ENCODE measurements at regions not wholly inside any gene's neighbourhood (a gene's known extent, or its start where the extent isn't known, plus 50 kb on each side); places are given as distances from the start of the nearest gene placed in this dataset.

DNA sequence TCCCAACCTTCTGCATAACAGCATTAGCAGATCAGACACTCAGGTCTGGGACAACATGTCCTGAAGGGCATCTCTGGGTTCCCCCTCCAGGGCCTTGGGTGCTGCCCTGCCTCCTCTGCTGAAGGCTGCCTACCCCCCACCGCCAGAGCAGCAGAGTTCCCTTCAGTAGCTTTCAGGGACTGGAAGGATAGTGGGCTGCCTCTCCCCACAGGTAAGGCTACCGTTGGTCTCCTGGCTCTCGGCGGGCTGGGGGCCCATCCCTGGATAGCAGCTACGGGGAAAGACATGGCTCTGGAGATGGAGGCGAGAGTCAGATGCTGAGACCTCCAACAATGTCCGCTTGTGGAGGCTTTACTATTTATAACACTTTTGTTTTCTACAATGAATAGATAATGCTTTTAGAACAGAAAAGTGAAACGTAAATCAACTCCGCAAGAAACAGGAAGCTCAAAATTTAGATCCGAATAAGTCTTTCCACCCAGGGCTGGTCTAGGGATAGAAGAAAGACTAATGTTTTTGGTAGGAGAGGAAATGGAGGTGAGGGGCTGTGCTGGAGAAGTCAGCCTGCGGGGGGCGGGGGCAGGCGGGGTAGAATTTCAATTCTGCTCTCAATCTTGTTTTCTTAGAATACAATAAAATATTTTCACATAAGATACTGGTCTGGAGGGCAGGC is 58.4 kb downstream of the ARL4C start:
- no peak for DNase-seq

DNA sequence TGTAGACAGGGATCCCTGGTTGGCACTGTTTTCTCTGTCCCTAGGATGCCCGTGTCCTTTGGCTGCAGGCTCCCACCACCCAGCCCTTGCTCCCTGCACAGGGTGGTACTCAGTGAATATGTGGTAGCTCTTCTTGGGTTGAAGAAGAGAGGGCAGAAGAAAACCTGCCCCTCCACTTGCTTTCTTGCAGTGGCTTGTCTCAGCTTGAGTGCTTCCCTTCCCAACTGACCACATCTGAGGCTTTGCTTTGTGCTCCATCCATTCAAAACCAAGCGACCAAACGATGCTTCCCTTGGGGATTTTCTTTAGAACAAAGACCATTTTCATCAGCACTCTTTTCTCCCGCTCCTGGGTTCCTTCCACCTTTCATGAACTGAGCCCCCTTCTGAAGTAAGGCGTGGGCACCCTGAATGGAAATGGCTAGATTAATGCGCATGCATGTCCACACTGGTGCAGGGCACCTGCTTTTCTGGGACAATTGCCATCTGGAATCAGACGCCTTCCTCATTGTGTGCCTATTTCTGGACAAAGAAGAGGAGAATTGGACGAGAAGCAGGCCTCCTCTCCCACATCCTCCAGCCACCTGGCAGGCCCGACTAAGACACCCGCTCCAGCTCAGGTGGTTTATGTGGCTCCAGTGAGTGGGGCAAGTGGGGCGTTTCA is 59.1 kb downstream of the ARL4C start:
- peak in 1 of 2 donors; percentile 52 for DNase-seq

DNA sequence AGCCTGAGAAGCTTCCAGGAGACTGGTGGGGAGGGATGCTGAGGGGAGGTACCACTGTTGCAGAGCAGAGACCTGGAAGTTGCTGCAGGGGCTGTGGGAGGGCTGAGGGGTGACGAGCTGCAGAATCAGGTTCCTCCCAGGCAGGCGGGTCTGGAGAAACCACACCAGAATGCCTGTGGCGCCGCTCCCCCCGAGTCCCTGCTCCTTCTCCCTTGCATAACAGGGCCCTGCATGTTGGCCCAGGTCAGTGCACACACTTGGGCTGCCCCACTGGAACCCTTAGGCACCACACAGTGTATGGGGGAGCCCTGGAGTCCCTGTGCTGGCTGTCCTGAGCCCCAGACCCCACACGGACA is 60.4 kb downstream of the ARL4C start:
- DNase-seq: no peak

DNA sequence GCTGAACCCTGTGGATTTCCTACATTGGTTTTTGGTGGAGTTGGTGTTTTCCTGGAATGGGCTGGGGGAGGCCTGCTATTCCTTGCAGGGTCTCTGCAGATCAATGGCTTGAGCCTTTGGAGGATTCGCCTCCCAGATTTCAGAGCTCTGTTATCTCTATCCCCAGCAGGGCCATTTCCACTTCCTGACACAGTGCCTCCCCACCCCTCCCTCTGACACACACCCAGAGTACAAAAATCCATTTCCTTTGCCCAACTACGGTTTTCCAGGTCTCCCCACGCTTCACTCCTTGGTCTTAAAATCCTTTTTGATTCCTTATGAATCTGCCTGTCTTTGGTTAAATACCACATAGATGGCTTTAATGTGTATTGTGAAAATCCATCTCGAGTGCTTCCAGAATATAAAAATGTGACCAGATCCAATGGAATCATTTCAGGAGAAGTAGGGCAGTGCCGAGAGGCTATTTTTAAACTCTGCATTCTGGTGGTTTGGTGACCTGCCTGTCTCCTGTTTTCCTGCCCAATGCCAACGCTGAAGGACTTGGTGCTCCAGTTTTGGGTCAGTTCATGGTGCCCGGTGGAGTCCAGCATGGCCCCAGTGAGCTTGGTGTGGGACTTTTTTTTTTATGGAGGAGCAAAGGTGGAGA is 60.9 kb downstream of the ARL4C start:
- DNase-seq: no peak

DNA sequence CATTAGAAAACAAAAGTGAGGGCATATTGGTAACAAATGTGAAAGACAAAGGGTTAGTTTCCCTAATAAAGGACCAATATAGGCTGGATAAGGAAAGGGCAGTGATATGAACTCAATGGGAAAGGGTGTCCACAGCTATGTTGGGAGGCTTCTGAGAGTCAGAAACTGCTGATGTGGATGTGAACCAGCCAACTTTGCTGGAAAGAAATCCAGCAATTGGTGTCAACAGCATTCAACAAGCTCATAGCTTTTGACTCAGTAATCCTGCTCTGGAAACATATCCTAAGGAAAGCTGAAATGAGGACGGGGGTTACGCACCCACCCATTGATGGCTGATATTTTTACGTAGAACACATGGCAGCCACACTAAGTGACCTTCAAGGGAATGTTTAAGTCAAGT is 63.7 kb downstream of the ARL4C start:
- no peak for DNase-seq

DNA sequence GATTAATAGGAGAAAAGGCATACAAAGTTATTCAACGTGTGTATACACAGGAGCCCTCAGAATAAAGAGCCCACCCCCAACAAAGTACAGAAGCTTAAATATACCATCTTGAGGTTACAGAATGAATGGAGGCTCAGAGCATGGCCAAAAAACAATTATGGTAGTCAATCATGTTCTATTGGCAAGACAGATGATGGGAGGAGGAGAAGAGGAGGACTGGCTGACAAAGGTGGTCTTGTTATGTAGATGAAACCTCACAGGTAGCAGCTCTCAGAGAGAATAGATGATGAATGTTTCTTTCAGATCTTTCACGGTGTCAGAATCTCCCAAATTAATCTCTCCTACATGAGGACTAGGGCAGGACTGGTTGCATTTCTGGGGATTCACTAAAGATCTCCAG is 66.0 kb downstream of the ARL4C start:
- no peak for DNase-seq

DNA sequence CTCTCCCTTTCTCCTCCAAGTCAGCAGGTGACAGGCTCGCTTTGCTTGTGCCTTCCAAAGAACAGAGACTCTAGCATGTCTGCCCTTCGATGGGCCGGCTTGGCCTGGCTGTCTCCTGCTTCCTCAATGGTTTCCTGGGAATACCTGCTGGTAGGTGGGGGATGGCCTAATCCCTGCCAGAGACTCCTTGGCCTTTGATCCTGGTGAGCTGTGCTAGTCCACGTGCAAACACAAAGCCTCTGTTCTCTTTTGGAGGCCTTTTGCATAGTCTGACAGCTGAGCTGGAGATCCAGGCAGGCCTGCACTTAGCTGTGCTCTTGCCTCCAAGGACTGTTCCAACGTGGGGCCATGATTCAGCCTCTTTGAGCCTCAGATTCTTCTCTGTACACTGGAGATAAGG is 67.6 kb downstream of the ARL4C start:
- DNase-seq: no peak

DNA sequence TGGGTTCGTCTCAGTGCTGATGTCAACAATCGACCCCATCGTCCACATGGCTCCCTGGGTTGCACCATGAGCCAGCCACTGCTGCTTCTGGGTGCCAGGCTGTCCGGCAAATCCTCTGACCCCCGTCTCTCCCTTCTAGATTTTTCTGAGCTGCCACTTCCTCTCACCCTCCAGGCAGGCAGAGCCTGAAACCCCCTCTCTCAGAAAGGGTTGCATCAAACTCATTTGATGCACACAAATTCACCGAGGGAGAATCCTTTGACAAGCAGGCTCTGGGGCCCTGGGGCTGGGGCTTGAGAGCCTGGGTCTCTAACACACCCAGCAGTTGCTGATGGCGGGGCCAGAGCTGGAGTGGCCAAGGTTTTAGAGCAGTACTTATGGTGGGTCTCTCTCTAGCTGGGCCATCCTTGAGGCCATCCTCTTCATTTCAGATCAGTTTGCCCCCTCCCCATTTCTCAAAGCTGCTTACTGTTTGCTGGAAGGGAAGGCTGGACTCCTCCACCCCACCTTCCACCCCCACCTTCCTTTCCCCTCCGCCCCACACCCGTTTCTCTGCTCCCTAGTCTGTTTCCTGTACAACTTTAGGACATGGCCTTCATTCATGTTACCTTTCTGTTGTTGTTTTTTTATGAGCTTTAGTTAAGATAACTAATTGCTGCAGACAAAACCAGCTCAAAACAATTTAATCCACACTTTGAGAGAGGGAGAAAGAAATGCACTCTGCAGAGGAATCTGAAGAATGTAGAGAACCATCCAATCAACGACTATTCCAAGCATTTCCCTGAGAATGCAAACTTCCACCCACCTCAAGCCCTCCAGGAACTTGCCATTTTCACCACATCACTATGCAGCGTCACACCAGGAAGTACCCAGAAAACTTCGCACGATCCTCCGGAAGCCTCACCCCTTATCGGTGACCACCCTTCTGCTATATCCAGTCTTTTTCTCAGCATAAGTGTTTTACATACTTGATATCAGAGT is 69.5 kb downstream of the ARL4C start:
- DNase-seq: no peak

DNA sequence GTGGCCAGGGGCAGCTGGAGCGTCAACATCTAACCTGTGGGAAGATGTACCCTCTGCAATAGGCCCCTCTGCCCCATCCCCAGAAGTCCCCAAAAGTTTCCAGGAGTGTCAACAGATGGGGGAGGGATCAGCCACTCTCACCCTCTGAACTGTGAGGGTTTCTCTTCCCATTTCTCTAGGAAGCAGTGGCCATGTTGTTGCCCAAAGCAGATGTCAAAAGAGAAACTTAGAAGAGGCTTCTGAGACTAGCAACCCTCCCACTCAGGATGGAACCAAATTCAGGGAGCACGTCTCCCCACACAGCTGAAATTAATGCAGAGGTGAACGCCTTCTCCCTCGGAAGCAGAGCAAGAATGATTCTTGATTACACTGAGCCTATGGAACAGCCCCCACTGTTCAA is 70.3 kb downstream of the ARL4C start:
- DNase-seq: no peak

DNA sequence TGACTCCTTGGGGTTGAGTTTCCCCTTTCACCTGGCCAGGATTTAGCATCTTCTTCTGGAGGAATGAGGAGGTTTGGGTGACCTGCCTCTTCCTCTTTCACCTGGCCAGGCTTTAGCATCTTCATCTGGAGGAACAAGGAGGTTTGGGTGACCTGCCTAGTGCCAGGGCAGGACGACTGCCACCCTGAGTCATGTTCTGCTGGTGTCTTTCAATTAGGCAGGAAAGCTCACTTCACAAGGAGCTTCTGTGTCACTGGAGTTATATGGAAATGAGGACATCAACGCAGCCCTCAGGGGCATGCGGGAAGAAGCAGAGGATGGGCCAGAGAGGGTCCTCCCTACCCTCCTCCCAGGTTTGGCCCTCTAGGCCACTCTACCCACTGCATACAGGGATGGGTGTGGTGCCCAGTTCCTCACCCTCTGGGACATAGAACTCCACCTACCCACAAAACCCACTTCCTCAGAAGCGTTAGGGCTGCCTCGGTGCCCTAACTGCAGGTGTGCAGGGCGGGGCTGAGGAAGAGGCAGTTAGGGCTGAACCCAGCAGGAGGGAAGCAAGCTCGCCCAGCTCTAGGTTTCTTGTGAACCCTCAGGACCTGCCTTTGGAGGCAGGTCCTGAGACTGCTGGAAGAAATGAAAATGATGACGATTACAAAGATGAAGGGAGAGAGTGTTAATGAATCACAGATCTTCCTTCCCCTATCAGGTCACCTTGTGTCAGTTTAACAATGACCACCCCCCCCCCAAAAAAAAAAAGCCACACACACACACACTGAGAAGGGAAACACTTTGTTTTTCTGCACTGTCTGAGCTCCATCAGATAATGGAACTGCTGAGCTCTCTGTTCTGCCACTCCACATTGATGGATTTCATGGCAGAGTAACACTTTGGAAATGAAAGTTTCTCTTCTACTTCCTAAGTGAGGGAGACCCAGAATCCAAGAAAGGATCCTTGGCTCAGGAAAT is 71.0 kb downstream of the ARL4C start:
- no peak for DNase-seq

DNA sequence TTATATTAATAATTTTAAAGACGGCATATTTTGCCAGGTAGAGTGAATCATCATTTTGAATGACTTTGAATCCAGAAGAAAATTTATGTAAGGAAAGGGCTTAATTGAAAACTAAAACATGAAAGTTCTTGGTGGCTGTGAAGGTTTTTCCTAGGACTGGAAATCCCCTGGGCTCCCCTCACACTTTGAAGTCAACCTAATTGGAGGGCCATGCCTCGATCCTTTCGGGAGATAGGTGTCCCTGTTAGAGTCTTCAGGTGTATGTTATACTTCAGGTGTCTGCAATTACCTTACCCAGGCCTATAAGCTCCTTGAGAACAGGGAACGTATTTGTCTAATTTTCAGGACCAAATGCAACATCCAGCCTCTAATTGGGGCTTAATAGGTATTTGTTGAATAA is 73.0 kb downstream of the ARL4C start:
- no peak for DNase-seq

DNA sequence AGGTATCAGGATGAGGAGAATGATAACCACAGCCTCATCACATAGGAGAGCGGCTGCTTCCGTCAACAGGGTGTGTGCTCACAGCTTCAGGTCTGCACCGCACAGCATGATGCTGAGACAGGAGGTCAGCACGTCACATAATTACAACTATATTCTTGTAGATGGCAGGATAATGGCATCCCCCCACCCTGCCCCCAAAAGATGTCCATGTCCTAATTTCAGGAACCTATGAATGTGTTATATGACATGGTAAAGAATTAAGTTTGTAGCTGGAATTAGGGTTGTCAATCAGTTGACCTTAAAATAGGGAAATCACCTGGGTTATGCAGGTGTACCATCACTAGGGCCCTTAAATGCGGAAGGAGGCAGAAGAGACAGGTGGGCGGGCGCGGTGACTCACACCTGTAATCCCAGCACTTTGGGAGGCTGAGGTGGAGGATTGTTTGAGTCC is 73.9 kb downstream of the ARL4C start:
- DNase-seq: no peak

DNA sequence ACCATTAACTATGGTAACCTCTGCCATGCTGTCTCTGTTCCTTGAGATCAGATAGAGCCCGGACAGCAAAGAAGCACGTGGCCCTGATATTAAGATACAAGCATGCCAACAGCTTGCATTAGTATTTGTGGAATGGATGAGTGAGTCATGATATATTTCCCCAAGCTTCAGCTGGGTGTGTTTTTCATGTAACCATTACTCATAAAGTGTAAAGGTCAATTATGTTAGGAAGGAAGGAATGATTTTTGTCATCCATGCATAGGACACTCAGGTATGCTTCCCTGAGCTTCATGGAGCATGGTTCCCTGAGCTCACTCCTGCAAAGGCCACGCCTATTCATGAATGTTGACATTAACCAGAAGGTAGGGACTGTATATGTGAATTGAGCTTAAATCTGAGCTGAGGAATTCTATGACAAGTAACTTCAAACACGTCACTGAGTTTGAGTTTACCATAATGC is 74.6 kb downstream of the ARL4C start:
- no peak for DNase-seq

DNA sequence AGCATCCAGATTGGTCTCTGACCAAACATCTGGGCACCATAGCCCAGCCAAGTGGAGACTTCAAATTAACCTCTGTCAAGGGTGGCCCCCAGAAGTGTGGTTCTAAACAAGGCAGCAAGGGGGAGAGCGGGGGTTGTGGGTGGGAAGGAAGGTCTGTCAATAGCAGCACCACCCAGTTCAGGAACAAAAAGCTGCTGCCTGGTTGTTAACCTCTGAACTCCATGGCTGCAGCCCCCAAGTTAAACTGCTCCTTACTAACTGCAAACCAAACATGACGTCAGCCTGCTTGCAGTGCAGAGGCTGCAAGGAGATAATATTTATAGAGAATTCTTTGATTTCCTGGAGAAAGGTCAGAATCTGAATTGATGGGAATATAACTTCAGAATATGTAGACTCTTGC is 76.5 kb downstream of the ARL4C start:
- DNase-seq: no peak

DNA sequence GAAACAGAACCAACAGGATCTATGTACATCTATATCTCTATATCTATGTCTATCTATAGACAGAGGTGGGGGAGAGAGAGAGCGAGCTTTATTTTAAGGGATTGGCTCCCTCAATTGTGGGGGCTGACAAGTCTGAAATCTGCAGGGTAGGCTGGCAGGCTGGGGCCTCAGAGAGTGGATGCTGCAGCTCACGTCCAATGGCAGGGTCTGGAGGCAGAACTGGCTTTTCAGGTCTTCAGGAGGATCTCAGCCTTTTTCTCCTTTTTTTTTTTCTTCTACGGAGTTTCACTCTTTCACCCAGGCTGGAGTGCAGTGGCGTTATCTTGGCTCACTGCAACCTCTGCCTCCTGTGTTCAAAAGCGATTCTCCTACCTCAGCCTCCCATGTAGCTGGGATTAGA is 77.2 kb downstream of the ARL4C start:
- no peak for DNase-seq

DNA sequence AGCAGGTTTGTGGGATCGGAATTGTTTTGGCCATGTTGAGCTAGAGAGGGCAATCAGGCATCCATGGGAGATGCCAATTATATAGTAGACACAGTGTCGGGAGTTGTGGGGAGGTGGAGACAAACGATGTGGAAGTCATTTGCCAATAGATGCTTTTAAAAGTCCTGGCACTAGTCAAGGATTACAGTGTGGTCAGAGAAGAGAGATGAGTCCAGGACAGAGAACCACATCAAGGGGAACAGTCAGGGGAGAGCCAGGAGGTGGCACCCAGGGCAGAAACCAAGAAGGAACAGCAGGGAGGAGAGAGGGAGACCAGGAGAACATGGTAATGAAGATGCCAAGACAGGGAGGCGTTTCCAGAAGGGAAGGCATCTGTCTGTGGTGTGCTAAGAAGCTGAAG is 81.2 kb downstream of the ARL4C start:
- DNase-seq: no peak

DNA sequence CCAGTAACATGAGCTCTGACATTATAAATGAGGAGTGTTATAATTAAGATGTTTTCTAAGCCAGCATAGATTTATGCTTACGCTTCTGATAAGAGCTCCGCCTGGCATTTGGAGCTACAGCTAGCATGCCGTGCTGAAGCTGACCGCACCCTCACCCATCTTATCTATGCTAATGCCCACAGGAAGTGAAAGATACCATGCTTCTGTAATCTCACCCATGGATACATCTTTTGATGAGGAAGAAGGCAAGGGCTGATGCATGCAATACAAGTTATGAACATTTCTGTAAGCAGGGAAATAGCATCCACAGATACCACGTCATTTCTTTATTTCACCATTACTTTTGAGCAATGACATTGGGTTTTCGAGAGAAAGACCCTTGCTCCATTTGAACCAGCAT is 82.3 kb downstream of the ARL4C start:
- no peak for DNase-seq

DNA sequence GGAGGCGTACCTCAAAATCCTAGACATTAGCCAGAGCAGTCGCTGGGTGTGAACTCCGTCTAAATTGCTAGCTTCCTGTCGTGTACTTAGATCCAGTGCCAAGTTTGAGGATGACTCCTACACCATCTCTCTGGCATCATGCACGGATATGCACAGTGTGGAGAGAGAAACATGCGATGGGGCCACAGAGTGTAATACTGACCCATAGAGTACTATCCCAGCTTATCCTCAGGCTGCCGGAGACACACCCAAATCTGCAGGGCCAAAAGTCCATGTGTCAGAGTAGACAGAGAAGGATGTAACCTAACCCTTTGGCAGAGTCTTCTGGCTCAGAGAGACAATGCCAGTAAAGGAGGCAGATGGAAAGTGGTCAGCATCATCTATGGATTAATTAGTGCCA is 84.2 kb downstream of the ARL4C start:
- DNase-seq: no peak

DNA sequence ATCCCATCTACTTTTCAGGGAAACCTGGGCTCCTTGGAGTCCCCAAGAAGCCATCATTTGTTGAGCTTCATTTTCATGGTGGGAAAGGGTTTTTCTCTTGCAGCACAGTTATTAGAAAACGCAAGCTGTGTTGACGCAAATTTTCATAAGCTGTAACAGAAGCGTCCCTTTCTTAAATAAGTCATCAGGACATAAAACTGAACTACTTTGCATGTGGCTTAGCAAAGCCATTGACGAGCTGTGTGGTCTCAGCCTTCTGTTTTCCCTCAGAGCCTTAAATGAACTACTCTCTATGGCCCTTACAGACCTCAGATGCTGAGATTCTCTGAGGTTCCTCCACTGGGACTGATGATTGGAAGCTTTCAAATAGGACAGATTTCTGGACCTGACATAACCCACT is 85.1 kb downstream of the ARL4C start:
- no peak for DNase-seq

DNA sequence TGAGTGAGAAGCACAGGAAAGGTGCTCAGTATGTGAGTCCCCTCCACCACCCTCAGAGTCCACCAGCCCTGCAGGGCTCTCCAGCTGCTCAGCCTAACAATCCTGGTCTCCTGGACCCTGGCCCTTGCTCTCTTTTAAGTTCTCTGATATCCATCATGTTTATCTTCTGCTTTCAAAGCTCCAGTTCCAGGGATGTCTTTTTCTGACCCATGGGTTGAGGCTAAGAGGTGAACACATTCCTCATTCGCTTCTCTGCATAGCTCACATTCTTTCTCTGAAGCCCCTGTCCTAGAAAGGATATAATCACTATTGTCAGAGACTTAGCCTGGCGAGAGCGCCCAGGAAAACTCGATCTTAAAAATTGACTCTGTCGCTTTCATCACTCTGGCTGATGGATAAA is 86.4 kb downstream of the ARL4C start:
- DNase-seq: no peak

DNA sequence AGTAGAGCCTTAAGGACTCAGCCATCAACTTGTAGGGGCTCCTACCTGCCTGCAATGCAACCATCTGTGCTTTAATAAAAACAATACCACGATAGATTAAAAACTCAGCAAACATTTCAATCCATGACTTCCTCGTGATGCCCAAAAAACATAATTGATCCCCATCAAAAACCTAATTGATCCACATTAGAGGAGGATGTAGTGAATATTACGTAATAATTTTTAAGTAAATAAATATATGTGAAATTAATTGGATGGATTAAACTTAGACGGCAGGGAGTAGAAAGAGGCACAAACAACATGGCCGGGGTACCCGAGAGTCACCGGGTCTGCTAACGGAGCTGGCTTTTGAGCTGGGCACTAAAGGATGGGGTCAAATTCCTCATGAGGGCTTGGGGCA is 87.3 kb downstream of the ARL4C start:
- DNase-seq: no peak

DNA sequence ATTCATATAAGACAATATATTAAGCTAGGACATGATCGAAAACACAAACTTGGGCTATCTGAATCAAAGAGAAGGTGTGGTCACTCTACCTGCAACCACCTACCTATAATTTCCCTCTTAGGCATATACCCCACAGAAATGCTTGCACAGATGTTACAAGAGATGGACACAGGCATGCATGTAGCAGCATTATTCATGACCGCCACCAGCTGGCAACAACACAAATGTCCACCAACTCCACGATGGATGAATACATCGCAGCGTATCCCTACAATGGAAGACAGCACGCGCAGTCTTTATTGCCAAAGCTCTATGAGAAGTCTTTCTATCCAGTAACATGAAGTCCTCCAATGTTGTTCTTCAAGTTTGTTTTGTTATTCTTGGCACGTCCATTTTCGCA is 90.8 kb downstream of the ARL4C start:
- DNase-seq: no peak

Data from hippocampal formation (tissue), 2 donors.